Ramos (cell line): ENCODE measurements at regions not wholly inside any gene's neighbourhood (a gene's known extent, or its start where the extent isn't known, plus 50 kb on each side); places are given as distances from the start of the nearest gene placed in this dataset.

ENCODE experiments used
- in situ Hi-C: fragments of 300-500 bp; cut with MboI; formaldehyde crosslinking; loops from one replicate; pipeline ENCODE4 v1.14.3; 2022; ENCODE audit warnings: low sequenced_read_pairs; ENCODE audit not compliant: unreplicated experiment

DNA sequence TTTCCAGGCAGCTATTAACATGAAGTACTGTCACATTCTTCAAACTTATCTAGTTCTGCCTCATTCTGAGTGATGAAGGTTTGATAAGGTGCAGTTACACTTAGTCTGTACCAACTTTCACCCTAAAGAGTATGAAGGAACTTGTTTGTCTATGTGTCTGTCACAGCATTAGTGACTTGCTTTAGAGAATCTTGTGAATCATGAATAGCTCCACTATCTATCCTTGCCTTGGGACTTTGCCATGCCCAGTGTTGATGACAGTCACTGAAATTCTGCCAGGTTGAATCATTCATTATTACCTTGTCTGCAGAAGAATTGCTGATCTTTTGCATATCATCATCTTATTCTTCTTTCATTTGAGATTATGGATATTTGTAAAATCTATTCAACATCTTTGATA lies 50.9 kb upstream of the A1CF start:
- in situ Hi-C loops: no loop called here

- in situ Hi-C loops: no loop called here
Measured at GRCh38 chr10:50937230-50937907, 51.9 kb upstream of the A1CF start.

DNA sequence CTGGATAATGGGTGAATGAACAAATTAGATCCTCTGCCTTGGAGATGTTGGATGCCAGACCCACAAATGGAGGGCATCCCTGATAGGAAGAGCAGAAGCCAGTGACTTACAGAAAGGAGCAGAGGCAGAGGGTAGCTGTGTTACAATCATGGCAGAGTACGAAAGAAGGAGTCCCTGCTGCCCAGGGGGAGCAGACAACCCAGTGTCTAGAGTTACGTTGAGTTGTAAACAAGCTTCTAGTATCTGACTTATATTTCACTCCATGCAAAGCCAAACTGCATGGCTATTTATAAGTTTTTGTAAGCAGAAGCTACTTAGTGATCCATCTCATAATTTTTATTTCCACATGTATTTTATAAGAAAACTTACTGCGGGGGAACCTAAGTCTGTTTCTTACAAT lies 56.2 kb upstream of the A1CF start:
- in situ Hi-C loops: no loop called here

DNA sequence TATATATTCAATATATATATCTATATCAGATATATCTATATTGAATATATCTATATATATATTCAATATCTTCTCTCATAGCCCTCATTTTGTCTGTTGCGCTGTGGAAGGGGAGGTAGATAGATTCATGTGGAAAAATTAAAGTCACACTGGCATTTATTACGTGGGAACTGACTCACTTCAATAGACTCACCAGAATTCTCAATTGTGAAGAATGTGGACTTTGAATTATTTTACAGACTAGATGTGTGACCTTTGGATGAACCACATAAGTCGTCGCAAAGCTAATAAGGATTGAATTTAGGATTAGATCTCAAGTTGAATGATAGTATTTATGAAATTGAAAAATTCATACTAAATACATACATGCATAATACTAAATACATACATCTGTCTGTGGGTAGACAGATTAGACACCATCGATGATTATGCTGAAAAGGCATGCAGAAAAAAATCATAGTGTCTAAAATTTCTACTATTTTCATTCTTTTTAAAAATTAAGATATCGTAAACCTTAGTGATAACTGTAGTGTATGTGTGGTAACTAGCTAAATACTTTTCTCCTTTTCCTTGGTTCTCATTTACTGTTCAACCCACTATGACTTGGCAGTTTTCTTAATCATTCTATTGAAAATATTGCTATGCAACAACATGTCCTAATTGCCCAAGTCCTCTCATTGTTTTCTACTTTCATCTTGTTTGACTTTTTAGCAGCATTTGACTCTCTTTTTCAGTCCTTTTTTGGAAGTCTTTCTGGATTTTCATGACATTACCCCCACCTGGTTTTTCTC lies 61.8 kb upstream of the A1CF start:
- in situ Hi-C loops: no loop called here

- in situ Hi-C loops: no loop called here
Measured at GRCh38 chr10:50951365-50951764, 65.9 kb upstream of the A1CF start.

DNA sequence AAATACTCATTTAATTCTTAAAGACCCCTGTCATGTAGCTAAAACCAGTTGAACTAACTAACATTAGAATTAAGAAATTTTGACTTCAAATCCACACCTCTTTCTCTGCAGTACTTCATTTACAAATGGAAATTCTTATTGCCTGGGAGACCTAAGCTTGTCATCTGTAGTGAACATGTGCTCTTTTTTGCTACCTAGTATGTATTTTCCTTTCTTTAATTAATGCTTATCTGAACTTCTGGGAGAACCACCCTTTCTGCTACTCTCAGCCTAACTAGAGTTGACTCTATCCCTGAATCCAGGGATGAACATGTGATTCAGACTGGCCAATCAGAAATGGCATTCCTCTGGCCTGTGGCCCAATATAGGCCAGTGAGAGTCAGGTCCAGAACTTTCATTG lies 75.9 kb upstream of the A1CF start:
- in situ Hi-C loops: no loop called here

DNA sequence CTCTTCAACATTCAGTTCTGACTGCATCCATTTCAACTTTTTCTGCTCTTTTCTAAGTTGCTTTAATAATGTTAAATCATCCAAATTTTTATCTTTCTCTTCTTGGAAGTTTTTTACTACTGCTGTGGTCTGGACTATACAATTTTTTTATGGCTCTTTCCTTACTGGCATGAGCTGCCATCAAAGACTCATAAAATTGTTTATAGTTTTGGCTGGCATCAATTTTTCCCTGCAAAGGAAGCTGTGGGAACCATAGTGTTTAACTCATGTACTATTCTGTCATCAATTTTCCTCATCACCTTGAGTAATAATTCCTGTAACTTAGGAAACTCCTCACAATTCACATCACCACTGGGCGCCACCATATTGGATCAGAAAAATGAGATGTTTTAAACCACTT lies 77.6 kb upstream of the A1CF start:
- in situ Hi-C loops: no loop called here

GRCh38 chr10:50968386-50969091 lies 83.1 kb upstream of the A1CF start:
- in situ Hi-C loops: no loop called here

GRCh38 chr10:50972591-50972990 lies 87.2 kb upstream of the A1CF start:
- in situ Hi-C loops: no loop called here

DNA sequence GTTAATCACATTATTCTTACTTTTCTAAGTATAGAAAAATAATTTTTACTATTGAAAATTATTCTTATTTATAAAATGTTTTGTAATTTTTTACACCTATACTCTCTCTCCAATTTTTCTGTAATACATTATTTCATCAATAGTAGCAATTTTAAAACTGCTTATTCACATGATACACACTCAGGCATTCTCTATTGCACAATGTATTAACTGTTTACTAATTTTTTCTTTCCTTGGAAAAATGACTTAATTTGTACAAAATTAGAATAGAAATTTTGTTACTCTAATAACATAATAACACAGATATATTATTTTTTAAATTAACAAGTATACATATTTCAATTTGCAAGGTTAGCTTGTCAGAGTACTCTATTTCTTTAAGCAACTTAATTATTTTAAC lies 92.9 kb upstream of the PRKG1 start:
- in situ Hi-C loops: no loop called here

DNA sequence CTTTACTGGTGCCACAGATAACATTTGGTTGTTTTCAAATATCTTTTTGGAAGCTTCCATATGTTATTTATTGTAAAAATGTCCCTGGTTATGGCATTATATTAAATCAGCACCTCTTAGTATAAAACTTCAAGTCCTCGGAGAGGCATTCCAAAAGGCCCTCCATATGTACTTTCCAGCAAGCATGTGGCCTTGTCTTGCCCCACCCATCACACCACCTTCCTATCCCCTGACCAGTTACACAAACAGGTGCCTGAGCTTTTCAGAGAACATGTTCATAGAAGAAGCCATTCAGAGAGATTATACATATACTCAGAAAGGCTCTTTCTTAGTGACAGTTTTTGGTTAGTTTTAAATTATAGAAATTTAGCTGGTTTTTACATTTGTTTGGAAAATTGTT lies 92.4 kb upstream of the PRKG1 start:
- in situ Hi-C loops: no loop called here

DNA sequence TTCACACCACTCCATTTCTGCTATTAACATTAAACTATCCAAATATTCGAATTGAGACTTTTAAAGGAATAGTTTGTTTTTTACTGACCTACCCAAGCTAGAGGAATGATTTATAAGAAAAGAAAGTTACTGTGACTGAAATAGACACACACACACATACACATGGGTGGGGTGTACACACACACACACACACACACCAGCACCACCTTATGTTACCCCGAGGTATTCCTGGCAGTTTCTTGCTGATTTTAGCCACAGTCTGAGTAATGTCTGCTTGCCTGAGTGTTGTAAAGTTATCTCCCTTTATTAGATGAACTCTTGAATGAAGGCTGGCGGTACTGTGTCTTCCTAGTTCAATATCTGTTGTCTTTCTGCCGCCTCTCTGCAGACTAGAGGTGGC lies 91.3 kb upstream of the PRKG1 start:
- in situ Hi-C loops: no loop called here

GRCh38 chr10:50987934-50988333 lies 86.4 kb upstream of the PRKG1 start:
- in situ Hi-C loops: no loop called here

- in situ Hi-C loops: no loop called here
Measured at GRCh38 chr10:50988792-50989191, 85.5 kb upstream of the PRKG1 start.

GRCh38 chr10:50990568-50991455 lies 83.5 kb upstream of the PRKG1 start:
- in situ Hi-C loops: no loop called here

DNA sequence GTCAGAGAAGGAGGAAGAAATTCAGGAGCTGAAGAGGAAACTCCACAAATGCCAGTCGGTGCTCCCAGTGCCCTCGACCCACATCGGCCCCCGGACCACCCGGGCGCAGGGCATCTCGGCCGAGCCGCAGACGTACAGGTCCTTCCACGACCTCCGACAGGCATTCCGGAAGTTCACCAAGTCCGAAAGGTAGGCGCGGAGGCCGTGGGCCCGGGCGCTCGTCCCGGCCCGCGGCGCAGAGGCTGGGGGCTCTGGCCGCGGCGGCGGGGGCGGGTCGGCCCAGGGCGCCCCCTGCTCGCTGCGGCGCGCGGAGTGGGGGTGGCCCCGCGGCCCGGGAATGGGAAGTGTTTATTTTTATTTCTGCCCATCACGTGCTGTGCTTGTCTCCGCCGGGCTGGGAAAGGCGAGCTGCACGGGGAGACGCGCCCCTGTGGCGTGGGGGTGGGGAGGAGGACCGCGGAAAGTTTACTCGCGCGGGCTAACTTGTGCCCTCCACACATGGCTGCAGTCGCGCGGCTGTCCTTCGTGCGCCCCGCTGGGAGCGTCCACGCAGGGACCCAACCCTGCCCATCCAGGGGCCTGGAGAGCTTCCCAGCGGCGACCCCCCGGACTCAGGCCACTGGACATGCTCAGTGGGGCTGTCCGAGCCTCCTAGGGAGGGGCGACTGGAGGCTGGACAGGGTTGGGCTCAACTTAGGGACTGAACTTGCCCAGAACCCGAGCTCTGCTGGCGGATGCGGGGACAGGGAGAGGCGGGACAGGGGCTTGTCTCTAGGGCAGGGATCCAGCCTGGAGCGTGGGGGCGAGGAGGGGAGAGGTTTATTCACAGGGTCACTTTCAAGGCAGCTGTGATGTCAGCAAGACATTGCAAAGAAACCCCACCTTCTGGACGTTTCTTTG lies 82.6 kb upstream of the PRKG1 start:
- in situ Hi-C loops: no loop called here

- in situ Hi-C loops: no loop called here
Measured at GRCh38 chr10:50992356-50992901, 81.9 kb upstream of the PRKG1 start.

- in situ Hi-C loops: no loop called here
Measured at GRCh38 chr10:50992972-50993766, 81.1 kb upstream of the PRKG1 start.
